Umbilical cord (tissue), 1 donor: ENCODE measurements at regions not wholly inside any gene's neighbourhood (a gene's known extent, or its start where the extent isn't known, plus 50 kb on each side); places are given as distances from the start of the nearest gene placed in this dataset.

Experiments
- DNase-seq: peaks from one replicate; pipeline ENCODE4 v3.0.0-alpha.2; 2015; ENCODE audit warnings: low spot score

- DNase-seq, result no peak
Measured at GRCh38 chr5:6806668-6807067, 93.4 kb downstream of the TENT4A start.

- DNase-seq, result no peak
Measured at GRCh38 chr5:6808462-6808861, 95.2 kb downstream of the TENT4A start.

- DNase-seq, result no peak
Measured at GRCh38 chr5:6810641-6811405, 97.6 kb downstream of the TENT4A start.

- no peak for DNase-seq
Measured at GRCh38 chr5:6812091-6812490, 98.9 kb downstream of the TENT4A start.

- peak; percentile 95 for DNase-seq
Measured at GRCh38 chr5:6812800-6813731, 99.8 kb downstream of the TENT4A start.

DNA sequence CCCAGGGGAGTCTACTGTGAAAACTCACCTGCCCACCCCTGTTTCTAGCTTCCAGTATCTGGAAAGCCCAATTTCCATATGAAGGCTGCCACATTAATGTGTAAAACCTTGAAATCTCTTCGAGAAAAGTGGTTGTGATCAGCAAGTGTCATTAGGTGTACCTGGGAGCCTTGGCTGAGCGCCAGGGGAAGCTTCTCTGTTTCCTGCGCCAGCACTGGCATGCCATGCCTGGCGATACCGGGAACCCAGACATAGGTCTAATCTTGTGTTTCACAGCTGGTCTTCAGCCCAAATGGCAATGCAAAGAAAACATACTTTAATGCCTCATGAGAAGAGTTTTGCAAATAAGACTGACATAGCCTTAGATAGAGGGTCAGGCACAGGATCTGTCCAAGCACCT lies 101.6 kb downstream of the TENT4A start:
- no peak for DNase-seq

DNA sequence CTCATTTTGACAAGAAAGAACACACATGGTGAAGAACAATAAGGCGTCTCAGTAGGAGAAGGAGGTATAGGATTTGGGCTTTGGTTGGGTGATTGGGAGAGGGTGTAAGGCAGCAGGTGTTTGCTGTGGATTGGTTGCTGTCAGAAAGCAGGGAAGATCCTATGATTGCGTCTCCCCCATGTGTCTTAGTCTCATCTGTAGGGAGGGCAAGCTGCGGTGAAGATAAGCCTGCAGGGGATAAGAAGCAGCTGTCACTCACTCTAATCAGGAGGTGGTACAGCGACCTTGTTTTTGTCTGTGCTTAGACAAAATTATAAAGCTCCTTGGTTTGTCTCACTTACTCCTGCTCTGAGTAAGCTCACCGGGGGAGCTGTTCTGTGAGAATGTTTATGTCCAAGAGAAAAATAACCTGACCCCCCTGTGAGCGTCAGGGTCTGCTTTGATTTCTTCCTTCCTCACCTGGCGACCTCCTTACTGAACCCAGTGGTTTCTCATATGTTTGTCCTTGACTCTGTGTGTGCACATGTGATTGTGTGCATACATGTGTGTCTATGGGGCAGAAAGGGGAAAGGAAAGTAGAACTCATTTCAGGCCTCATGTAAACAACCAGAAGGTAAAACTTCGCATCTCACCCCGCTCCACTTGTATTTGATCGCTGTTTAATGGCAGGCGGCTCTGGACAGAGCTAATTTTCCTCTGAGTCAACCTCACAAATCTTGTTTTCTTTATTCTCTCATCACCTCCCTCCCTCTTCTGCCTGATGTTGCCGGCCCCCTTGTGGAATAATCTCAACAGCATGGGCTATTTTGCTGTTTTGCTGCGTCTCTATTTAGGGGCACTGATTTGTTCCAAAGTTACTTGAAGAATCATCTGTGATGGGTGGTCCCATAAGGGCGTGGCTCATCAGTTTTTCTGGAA lies 105.6 kb downstream of the TENT4A start:
- no peak for DNase-seq

- DNase-seq, result no peak
Measured at GRCh38 chr5:6819521-6819920, 106.3 kb downstream of the TENT4A start.

- DNase-seq, result no peak
Measured at GRCh38 chr5:6820851-6821479, 107.7 kb downstream of the TENT4A start.

GRCh38 chr5:6822068-6822467 lies 108.8 kb downstream of the TENT4A start:
- DNase-seq, result no peak

DNA sequence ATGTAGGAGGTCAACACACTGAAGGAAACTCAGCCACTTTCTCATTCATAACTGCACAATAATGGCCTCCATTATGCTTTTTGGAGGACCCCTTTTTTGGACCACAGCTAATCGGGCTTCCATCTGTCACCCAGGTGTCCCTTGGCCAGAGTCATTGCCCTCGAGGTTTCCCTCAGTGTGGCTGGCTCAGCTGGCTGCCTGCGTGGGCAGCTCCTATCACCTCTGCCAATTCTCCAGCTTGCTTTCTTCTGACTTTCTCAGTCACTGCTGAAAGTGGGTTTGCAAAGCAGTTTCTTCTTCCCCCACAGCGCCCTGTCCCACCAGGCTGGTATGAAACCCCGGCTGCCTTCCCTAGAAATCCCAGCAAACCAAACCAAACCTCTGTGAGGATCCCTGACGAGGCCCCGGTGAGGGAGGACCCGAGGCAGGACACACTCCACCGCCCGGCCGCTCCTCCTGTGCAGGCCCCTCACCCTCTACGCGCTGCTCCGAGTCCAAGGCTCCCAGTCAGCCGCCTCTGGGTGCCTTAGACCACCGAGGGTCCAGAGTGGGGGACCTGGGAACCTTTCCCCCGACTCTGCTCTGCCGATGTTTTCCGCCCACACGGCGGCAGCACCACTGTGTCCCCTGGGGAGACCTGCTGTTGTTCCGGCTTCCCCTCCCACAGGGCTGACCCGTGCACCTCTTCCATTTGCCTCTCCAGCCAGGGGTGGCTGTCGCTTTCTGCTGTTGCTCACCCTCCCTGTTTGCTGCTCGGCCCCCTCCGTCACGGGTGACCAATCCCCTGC lies 109.5 kb downstream of the TENT4A start:
- DNase-seq, result no peak

GRCh38 chr5:6823996-6824395 lies 110.8 kb downstream of the TENT4A start:
- DNase-seq, result no peak

GRCh38 chr5:6825678-6826244 lies 112.5 kb downstream of the TENT4A start:
- DNase-seq, result no peak

DNA sequence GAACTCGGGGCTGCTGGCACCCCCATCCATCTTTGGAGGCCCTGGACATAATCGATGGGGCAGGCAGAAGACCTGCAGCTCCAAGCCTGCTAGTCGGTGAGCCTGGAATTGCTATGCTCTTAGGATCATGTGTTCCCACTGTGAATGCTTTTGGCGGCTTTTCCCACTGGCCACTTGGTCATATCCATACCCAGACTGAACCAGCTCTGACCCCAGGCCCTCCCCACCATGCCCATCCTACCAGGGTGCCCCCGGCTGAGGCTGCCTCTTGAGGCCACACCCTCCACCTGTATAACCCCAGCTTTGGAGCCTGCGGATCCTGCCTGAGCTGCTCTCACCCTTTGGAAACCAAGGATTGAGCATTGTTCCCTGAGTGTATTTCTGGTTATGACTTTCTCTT lies 113.5 kb downstream of the TENT4A start:
- DNase-seq, result no peak

GRCh38 chr5:6827526-6828219 lies 114.4 kb downstream of the TENT4A start:
- peak; percentile 44 for DNase-seq

- no peak for DNase-seq
Measured at GRCh38 chr5:6829150-6829784, 116.0 kb downstream of the TENT4A start.

GRCh38 chr5:6830643-6831239 lies 117.5 kb downstream of the TENT4A start:
- DNase-seq, result no peak
